IPS-NIHi11 (cell line): ENCODE measurements at regions not wholly inside any gene's neighbourhood (a gene's known extent, or its start where the extent isn't known, plus 50 kb on each side); places are given as distances from the start of the nearest gene placed in this dataset.

ENCODE experiments used
- DNase-seq: peaks from one replicate; pipeline ENCODE4 v3.0.0; 2012; ENCODE audit warnings: mixed read lengths, low spot score

DNA sequence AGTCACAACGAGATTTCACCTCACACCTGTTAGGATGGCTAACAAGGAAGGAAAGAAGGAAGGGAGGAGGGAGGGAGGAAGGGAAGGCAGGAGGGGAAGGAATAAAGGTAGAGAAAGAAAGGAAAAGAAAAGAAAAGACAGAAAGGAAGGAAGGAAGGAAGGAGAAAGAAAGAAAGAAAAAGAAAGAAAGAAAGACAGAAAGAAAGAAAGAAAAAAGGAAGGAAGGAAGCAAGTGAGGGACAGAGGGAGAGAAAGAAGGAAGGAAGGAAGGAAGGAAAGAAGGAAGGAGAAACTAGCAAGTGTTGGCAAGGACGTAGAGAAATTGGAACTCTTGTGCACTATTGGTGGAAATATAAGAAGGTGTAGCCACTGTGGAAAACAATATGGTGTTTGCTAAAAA lies 52.2 kb downstream of the CCDC185 start:
- DNase-seq = no peak

DNA sequence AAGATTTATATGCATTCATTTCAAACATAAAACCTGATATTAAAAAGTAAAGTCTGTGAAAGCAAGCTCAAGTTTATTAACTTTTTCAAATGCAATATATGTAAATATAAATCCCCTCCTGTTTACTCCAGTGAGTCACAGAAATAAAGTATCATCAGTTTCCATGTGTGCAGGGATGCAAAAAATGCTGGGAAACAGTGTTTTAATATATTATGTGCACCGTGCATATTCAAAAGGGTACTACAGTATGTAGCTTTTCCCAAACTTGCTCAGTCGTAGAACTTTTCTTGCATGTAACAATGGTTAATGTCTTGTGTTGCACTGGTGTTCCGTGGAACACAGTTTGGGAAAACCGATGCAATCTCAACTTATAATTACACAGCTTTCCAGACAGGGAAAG lies 60.7 kb downstream of the CCDC185 start:
- no peak for DNase-seq

DNA sequence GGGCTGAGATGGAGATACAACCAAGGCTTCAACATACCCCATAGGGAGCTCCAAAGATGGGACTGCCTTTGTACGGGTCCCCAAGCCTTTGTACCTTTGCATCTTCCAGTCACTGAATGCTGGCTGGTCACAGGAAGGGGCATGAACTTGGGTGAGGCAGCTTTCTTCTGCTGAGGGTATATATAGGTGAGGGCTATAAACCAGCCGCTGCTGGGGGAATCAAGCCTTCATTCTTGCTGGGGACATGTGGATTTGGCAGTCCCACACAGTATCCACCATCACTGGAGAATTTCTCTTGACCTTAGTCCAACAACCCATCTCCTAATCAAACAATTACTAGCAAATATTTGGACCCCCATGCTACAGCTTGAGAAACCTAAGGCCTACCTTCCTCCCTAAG lies 61.7 kb downstream of the CCDC185 start:
- no peak for DNase-seq

DNA sequence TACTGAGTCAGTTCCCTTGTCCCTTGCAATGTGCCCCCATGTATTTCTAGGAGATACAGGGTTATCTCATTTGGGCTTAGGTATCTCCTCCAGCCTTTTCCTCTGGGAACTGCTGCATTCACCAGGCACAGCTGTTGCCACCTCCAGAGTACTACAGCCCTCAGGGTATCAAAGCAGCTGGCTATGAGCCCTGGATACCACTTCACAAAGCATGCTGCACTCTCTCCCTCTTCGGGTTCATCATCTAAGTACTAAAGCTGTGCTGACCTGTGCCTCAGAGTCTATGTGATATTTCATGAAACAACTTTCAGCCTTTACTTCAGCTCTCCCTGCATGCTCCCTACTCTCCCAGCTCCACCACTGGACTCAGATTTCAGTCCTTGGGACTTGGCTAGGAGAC lies 62.3 kb downstream of the CCDC185 start:
- no peak for DNase-seq

DNA sequence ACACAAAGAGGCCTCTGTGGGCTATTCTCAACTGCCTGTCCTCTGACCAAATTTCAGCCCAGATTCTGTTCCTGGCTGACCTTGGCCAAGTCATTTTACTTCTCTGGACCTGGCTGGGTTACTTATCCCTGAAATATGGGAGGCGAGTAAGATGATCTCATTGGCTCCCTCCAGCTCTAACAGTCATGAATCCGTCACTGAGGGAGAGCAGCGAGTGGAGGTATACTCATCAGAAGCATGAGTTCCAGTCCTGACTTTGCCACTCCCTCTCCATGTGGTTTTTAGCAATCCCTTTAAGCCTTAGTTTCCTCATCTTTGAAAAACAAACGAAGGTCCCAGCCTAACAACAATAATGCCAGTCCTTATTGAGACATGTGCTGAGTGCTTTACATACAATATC lies 63.5 kb downstream of the CCDC185 start:
- no peak for DNase-seq

DNA sequence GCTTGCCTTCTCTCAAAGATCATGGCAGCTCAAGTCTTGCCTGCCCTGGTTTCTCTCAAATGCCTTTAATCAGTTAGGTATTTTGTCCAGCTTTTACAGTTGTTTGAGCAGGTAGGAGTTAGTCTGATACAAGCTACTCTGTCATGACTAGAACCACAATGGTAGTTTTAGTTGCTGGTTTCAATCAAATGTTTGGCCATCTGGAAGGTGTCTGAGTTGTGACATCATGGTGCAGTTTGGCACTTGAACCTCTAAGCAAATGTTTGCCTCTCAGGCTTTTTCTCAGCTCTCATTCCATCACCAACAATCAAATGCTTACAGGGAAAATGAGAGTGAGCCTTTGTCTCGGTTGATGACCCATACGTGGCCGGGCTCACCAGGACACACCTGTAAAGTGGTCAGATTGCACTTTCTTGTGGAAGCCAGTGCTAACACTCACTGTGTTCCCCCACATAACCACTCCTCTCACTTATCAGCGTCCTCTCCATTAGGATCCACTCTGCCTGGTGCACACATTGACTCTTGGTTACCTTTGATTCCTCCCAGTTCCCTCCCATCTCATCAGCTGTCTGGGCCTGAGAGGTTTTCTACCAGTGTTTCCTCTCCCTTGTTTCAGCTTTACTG lies 67.5 kb downstream of the CCDC185 start:
- no peak for DNase-seq

DNA sequence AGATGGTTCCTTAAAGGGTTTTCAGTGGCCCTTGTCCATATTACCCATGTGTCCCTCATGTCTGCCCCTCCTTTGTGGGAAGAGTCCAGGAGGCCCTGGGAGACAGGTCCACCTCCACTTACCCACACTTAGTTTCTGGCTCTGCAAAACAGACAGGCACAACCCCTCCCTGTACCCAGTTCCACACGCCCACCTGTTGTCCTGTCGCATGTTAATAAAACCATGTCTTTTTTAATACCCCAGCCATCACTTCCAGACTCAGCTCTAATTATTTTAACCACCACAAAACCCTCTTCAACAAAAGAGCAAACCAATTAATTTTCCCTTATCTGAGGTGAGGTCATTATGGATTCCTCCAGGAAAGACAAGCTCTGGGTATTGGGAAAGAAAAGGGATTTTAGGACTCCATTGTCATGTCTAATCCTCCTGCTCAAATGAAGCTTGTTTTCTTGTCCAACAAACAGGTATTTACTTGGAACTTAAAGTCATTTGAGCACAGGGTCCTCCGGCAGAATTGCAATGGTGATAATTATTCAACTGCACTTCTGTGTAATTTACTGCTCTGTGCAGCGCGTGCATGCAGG lies 68.9 kb downstream of the CCDC185 start:
- DNase-seq = no peak

DNA sequence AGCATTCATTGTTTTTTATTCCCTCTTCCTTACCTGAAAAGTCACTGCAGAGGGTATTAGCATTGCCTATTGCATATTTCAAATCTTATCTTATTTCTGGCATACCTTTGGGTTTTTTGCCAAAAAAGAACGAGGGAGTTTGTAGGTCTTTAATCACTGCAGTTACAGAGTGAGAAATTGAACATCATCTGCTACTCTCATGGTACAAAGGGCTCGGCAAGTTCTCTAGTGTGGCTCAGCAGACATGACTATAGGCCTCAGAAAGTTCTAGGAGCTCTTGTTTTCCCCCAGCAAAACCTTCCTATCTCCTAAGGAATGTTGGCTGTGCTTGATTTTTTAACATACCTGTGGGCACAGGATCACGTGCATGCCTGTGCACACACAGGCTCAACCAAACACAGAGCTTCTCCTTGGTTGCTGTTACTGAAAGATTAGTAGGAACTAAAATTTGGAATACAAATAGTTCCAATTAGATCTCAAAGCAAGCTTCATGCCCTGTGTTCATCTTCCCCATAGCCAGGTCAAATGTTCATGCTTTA lies 69.7 kb downstream of the CCDC185 start:
- DNase-seq = no peak

DNA sequence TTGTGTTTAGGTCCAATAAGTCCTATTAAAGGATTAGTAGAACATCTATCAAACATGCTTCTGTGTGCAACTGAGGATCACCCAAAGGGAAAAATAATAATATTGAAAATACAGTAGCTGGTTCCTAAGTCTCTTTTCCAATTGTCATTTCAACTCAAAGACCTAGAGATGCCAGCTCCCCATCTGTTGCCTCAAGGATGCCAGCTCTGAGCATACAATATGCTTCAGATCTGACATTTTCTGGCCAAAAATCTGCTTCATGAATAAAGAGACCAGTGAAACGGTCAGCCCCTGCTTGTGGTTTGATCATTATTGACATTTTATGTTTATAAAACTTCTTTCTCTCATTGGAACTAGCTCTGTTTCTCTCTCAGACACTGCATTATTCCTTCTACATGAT lies 72.9 kb downstream of the CCDC185 start:
- no peak for DNase-seq

DNA sequence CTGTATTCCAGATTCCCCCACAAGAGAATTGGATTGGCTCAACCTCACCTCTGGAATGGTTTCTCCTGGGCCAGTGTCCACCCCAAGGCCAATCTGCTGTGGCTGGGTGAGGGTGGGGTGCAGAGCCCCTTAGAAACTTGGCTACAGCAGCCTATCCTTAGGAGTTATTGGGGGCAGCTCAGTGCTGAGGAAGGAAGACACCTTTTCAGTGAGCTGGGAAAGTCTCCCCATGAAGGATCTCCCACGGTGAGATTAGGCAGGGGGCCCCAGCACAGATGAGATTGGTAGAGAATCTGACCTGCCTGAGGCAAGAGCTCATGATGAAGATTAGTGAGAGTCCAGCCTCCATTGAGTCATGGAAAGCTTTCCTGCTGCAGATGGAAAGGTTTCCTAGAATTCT lies 78.4 kb downstream of the CCDC185 start:
- DNase-seq = no peak

DNA sequence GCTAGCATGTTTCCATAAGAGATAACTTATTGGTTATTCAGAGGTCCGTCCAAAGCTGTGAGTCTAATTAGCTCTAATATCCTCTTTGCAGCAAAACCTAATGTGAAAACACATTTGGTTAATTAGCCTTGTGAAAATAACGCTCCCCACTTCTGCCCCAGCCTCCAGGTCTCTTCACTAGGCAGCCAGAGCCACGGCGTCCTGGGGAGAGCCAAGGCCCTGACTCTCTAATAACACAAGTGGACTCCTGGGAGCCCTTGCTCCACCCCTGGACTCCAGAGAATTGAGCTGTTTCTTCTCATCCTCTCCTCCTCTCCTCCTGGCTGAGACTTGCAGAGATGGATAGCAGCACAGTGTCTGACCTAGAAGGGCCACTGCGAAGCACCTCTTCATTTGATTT lies 78.8 kb downstream of the CCDC185 start:
- no peak for DNase-seq

DNA sequence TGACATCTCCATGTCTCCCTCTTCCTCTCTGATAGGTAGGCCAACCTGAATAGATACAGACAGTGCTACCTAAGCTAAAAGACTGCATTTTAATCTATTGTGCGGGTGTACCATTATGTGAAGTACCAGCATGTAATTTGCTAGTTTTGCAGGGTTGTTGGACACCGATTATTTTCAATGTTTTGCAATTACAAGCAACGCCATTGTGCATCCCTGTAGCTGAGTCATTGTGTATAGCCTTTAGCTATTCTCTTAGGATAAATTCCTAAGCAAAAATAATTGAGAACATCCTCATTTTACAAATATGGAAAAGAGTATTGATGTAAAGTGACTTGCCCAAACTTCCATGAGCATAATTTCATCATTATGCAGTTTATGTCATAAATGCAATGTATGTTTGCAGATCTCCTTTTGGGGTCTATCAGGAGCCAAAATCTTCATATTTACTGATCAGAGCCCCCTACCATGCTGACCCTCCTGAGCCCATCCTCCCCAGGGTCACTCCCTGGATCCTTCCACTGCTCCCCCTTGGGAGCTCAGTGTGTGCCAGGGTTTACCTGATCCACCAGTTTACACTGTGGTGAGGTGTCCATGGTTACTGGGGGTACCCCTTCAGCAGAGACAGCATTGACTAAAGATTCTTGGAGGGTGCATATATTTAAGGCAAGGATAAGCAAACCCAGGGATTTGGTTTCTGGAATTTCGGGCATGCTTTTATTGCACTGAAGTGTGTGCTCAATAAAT lies 80.6 kb downstream of the CCDC185 start:
- no peak for DNase-seq

DNA sequence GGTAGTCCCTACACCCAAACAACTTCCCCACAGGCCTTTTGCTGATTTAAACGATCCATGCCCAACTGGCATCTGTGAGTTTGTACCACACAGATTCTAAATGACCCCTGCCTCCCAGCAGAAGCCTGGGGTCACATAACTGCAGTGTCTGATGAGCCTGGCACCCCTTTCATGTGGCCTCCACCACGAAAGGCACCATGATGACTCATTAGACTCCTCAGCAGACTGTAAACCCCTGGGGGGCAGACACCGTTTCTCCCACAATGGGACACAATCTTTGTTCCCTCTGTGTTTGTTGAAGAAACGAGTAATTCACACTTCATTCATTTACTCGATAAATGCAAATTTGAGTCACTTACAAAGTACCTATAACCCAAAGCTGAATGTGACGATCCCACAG lies 81.6 kb downstream of the CCDC185 start:
- no peak for DNase-seq

DNA sequence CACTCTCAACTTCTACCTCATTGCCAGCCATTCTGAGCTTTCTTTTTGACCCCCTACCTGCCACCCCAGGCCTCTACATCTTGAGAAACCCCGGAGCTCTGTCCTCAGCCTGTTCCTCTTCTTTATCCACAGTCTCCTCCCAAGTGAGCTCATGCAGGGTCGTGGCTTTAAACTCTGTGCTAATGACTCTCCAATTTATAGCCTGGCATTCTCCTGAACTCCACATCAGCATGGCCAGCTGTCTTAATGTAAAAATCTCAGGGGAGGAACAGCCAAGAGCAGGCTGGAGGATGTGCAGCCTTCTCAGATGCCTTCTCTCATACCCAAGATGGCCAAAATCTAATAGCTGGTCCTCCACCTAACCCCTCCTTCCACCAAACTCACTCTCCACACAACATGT lies 84.2 kb downstream of the CCDC185 start:
- DNase-seq = no peak

DNA sequence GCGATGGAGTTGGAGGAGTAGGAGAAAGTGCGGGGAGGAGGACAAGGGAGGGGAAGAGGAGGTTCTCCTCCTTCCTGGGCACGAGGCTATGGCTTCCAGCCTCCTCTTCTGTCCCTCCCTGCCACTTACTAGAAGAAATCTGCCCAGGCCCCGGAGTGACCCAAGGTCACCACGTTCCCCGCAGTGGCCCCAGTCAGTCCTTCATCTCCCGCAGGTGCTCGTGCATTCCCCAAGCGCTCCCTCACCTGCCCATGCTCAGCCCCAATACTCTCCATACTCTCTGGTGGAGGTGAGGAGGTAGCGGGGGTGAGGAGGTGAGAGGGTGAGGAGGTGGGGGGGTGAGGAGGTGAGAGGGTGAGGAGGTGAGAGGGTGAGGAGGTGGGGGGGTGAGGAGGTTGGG lies 85.4 kb downstream of the CCDC185 start:
- DNase-seq = no peak

DNA sequence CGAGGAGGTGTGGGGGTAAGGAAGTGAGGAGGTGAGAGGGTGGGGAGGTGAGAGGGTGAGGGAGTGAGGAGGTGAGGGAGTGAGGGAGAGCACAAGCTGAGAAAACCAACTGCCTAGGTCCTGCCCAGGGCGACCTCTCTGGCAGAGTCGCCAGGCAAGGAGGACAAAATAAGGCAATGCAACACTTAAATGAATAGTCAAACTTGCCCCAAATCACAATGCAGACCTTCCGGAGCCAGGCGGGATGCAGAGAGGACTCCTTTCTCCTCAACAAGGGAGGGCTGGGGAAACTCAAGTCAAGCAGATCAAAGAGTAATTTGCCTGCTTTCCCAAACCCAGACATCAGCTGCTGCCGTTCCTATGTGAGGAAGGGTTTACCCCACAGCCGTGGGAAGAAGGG lies 86.0 kb downstream of the CCDC185 start:
- DNase-seq = no peak

DNA sequence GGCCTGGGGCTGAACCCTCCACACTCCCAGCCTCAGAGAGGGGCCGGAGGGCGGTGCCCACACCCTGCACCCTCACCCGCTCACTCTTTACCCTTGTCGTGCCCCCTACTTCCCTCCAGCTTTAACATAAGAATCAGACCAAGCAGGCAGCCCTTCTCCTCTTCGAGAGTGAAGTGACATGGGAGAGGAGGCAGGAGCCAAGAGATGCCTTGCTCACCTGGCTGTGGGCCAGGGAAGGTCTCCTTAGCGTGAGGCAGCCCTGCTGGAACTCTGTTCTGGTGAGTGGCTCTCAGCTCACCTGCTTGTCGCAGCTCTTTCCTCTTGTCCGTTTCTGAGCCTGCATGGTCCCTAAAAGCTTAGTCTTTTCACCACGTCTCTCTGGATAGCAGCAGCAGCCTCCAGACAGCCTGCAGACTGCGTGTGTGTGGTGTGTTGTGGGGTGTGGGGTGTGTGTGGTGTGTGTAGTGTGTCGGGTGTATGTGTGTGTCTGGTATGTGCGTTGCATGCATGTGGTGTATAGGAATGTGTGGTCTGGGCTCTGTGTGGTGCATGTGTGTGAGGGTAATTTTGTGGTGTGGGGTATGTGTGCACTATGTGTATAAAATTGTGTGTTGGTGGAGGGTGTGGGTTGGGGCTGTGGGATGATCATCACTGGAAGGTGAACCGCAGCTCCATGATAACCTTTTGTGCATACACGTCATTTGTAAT lies 86.7 kb downstream of the CCDC185 start:
- DNase-seq = peak; percentile 36

DNA sequence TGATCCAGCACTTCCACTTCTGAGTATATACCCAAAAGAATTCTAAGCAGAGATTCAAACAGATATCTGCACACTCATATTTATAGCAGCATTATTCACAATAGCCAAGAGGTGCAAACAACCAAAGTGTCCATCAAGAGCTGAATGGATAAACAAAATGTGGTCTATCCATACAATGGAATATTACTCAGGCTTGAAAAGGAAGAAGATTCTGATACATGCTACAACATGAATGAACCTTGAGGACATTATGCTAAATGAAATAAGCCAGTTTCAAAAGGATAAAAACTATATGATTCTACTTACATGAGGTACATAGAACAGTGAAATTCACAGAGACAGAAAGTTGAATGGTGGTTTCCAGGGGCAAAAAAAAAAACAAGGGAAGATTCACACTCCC lies 88.9 kb downstream of the CCDC185 start:
- no peak for DNase-seq

DNA sequence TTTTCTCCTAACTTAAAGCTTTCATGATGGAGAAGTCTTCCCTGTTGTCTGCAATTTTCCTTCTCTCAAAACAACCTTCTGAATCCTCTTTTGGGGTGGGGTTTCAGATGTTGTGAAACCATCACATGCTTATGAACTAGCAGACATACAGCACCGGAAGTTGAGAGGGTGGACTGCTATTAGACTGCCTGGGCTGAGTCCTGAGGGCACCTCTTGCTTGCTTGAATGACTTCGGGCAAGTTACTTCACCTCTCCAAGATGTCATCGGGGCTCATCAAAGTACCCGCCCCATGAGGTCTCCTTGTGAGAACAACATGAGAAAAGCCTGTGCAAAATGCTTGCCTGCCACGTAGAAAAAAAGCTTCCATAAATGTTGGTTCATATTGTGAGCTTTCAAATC lies 89.6 kb downstream of the CCDC185 start:
- no peak for DNase-seq

DNA sequence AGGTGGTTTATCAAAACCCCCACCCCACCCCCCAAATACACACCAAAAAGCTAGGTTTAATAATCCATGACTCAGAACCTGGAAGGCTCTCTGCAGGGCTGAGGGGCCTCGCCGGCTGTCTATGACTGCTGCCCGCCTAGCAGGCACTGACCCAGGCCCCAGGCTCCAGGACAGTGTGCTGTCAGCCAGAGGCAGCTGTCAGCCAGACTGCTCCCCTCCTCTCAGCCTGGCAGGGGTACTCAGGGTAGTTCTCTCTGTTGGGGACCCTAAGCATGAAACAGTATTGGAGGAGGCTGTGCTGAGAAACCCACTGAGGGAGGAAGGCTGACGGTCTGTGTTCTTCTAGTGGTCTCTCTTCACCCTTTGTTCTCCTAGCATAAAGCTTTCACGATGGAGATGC lies 90.3 kb downstream of the CCDC185 start:
- DNase-seq = no peak

DNA sequence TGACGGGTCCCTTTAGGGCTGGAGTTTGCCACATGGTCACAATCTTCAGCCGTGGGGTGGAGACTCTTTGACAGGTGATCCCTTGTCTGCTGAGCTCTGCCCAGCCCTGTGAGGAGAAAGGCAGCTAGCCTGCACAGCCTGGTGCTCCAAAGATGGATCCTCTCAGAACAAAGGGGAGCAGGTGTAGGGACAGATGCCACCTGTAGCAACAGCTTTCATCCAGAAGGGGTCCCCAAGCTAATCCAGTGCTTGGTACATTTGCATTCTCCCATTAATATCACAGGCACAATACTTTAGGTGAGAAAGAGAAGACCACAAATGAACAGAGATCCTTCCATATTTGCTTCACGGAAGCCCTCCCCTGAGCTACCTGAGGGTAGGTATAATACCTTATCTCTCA lies 93.2 kb downstream of the CCDC185 start:
- DNase-seq = peak; percentile 47

DNA sequence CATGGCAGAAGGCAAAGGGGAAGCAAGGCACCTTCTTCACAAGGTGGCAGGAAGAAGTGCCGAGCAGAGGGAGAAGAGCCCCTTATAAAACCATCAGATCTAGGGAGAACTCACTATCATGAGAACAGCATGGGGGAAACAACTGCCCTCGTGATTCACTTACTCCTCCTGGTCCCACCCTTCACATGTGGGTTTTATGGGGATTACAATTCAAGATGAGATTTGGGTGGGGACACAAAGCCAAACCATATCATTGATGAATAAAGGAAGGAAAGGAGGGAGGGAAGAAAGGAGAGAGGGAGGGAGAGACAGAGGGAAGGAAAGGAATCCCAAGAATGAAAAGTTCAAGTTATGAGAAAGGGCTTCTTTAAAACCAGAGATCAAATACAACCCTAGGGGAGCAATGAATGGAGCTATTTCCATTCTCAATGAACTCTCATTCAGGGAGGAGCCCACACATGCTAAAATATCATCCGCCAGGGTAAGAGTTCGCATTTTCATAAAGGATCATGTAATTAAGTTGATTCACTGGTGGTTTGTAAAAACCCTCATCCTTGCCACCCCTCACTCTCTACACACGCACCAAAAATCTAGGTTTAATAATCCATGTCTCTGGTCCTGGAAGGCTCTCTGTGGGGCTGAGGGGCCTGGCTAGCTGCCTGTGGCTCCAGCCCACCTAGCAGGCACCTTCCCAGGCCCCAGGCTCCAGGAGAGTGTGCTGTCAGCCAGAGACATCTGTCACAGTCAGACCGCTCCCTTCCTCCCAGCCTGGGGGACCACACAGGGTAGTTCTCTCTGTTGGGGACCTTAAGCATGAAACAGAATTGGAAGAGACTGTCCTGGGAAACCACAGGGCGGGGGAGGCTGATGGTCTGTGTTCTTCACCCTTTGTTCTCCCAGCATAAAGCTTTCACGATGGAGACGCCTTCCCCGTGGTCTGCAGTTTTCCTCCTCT lies 94.0 kb downstream of the CCDC185 start:
- no peak for DNase-seq
